Skeletal muscle tissue (tissue), 3 donors: ENCODE measurements at regions not wholly inside any gene's neighbourhood (a gene's known extent, or its start where the extent isn't known, plus 50 kb on each side); places are given as distances from the start of the nearest gene placed in this dataset.
"Not testable (repeated sequence)": the region's sequence is repeated elsewhere in the genome, so short reads cannot be mapped to it uniquely, and the experiment has no call there.

Source experiments
- H3K27ac ChIP-seq: one replicate; pipeline ENCODE4 v1.7.0; 2013; ENCODE audit warnings: mild to moderate bottlenecking, low read depth, low read length, inconsistent platforms
- H3K27me3 ChIP-seq, 3 donors: one replicate each; pipeline ENCODE4 v1.7.0; 2013; ENCODE audit warnings: low read length in 3 of 3; ENCODE audit not compliant: control insufficient read depth in 3 of 3, insufficient read depth in 3 of 3
- H3K36me3 ChIP-seq, 3 donors: one replicate each; pipeline ENCODE4 v1.7.0; 2013; ENCODE audit warnings: low read length in 3 of 3; ENCODE audit not compliant: control insufficient read depth in 3 of 3, insufficient read depth in 3 of 3
- H3K4me1 ChIP-seq, 3 donors: one replicate each; pipeline ENCODE4 v1.7.0; 2013; ENCODE audit warnings: low read length in 3 of 3, mild to moderate bottlenecking in 3 of 3; ENCODE audit not compliant: control insufficient read depth in 3 of 3, insufficient read depth in 3 of 3
- H3K4me3 ChIP-seq, 3 donors: one replicate each; pipeline ENCODE4 v1.7.0; 2013; ENCODE audit warnings: low read length in 3 of 3
- H3K9ac ChIP-seq, 3 donors: one replicate each; pipeline ENCODE4 v1.7.0; 2013; ENCODE audit warnings: low read length in 3 of 3, mild to moderate bottlenecking in 3 of 3, moderate library complexity in 2 of 3, low read depth in 1 of 3
- H3K9me3 ChIP-seq, 3 donors: one replicate each; pipeline ENCODE4 v1.7.0; 2013; ENCODE audit warnings: low read length in 3 of 3; ENCODE audit not compliant: control insufficient read depth in 3 of 3
- donor health status: Osteomylitis.

GRCh38 chr9:23046026-23046425 is 599.4 kb downstream of the DMRTA1 start:
- not testable (repeated sequence) for H3K4me3 ChIP-seq, H3K27ac ChIP-seq, H3K9ac ChIP-seq, H3K4me1 ChIP-seq, H3K27me3 ChIP-seq, H3K36me3 ChIP-seq, H3K9me3 ChIP-seq

DNA sequence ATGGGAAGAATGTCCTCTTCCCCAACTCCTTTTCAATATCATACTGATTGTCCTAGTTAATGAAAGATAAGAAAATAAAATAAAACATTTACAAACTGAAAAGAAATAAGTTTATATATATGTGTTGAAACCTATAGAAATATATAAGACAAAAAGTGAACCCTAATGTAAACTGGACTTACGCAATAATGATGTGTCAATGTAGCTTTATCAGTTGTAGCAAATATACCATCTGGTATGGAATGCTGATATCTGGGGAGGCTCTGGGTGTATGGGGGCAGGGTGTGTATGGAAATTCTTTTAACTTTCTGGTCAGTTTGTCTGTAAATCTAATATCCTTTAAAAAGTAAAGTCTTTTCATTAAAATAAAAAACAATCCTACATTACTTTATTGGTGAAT is 603.9 kb downstream of the DMRTA1 start:
- H3K9ac ChIP-seq, result no peak overlapping the region
- peaks cover 0 to 2% (median 0%) of the 10 kb centered on the region in 3 donors for H3K9me3 ChIP-seq
- no peak overlapping the region for H3K27ac ChIP-seq
- H3K36me3 ChIP-seq, result no peaks in the 10 kb centered on the region
- H3K4me3 ChIP-seq, result no peak overlapping the region
- no peaks in the 10 kb centered on the region for H3K4me1 ChIP-seq
- H3K27me3 ChIP-seq, result no peaks in the 10 kb centered on the region

- Histone ChIP-seq H3K4me3 (no peak overlapping the region), H3K27me3 (no peaks in the 10 kb centered on the region), H3K9me3 (no peaks in the 10 kb centered on the region), H3K4me1 (no peaks in the 10 kb centered on the region), H3K27ac (no peak overlapping the region), H3K36me3 (no peaks in the 10 kb centered on the region), H3K9ac (no peak overlapping the region)
Measured at GRCh38 chr9:23073136-23073535, 626.5 kb downstream of the DMRTA1 start.

DNA sequence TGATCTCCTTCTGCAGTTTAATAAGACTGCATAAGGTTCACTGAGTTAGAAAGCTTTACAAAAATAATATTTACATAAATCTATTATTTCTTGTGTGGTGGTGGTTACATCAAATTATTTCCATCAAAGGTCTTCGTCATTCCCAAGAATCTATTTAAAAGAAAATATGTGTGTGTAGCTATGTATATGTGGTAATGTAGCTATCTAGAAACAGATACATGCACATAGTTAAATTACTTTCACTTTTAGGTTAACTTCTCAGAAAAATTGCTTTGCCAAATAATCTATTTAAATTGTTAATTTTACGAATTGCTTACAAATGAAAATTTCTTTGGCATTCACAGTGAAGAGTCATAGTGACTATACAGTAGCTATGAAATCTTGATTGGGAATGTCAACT is 633.2 kb downstream of the DMRTA1 start:
- no peak overlapping the region for H3K27ac ChIP-seq
- H3K4me3 ChIP-seq, result no peak overlapping the region
- H3K27me3 ChIP-seq, result no peaks in the 10 kb centered on the region
- no peaks in the 10 kb centered on the region for H3K36me3 ChIP-seq
- H3K9ac ChIP-seq, result no peak overlapping the region
- H3K4me1 ChIP-seq, result no peaks in the 10 kb centered on the region
- no peaks in the 10 kb centered on the region for H3K9me3 ChIP-seq

DNA sequence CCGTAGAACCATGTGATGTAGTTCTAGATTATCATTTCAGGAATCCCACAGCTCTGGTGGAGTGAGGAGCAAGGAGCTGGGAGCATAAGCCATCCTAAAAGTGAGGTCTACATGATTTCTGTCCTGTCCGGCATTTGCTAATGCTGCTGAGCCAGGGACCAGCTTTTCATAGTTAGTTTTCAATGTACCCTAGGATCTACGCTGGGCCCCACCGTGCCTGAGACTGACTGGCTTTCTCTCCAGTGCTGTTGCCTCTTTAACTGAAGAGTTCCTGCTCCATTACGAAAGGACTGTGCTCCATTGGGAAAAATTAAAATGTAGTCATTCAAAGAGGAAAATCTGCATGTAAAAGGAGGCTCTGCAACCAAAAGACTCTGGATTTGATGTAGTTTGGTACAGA is 634.8 kb downstream of the DMRTA1 start:
- Histone ChIP-seq H3K27me3 (no peaks in the 10 kb centered on the region), H3K4me1 (no peaks in the 10 kb centered on the region), H3K4me3 (no peak overlapping the region), H3K9me3 (no peaks in the 10 kb centered on the region), H3K27ac (no peak overlapping the region), H3K36me3 (no peaks in the 10 kb centered on the region), H3K9ac (no peak overlapping the region)

DNA sequence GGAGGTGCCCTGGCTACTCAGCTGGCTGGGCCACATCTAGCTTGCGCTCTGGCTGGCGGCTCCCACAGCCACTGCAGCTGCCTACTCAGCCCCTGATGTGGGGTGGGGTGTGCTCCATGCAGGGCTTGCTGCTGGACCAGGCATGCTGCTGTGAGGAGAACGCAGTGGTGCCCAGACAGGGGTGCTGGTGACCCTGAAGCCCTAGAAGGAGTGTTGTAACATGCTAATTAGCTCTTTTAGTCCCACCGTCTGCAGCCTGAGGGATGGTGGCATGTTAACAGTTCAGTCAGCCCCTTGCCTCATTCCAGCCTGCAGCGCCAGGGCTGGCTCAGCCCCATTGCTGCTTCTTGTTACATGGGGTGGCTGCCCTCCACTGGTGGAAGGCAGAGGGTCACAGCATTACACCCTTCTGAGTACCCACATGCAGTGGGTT is 642.3 kb downstream of the DMRTA1 start:
- H3K27ac ChIP-seq, result no peak overlapping the region
- no peak overlapping the region for H3K4me3 ChIP-seq
- peaks cover 0 to 4% (median 0%) of the 10 kb centered on the region in 3 donors for H3K4me1 ChIP-seq
- H3K27me3 ChIP-seq, result no peaks in the 10 kb centered on the region
- H3K36me3 ChIP-seq, result no peaks in the 10 kb centered on the region
- no peak overlapping the region for H3K9ac ChIP-seq
- no peaks in the 10 kb centered on the region for H3K9me3 ChIP-seq

DNA sequence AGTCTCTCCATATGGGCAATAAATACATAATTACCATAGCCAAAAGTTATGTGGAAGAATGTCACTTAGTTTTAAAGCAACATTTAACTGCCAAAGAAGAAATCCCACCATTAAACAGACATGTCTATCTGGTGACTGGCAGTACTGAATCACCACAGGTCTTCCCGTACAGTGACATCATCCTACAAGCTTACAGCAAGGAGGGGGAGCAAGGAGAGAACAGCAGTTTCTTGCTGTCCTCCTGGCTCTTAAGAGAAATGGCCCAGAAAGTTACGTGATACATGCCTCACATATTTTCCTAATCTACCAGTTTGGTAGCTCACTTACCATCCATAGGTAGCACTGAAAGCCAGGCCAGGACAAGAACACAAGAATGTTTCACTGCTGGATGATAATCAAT is 671.0 kb downstream of the DMRTA1 start:
- Histone ChIP-seq H3K4me1 (no peaks in the 10 kb centered on the region), H3K9me3 (no peaks in the 10 kb centered on the region), H3K36me3 (no peaks in the 10 kb centered on the region), H3K27ac (no peak overlapping the region), H3K4me3 (no peak overlapping the region), H3K27me3 (no peaks in the 10 kb centered on the region), H3K9ac (no peak overlapping the region)

GRCh38 chr9:23120630-23121029 is 674.0 kb downstream of the DMRTA1 start:
- H3K4me1 ChIP-seq, result no peaks in the 10 kb centered on the region
- no peaks in the 10 kb centered on the region for H3K9me3 ChIP-seq
- H3K9ac ChIP-seq, result no peak overlapping the region
- H3K27me3 ChIP-seq, result no peaks in the 10 kb centered on the region
- no peaks in the 10 kb centered on the region for H3K36me3 ChIP-seq
- H3K27ac ChIP-seq, result no peak overlapping the region
- H3K4me3 ChIP-seq, result no peak overlapping the region

GRCh38 chr9:23123048-23123632 is 676.5 kb downstream of the DMRTA1 start:
- Histone ChIP-seq H3K9me3 (no peaks in the 10 kb centered on the region), H3K4me1 (no peaks in the 10 kb centered on the region), H3K9ac (no peak overlapping the region), H3K36me3 (no peaks in the 10 kb centered on the region), H3K27ac (no peak overlapping the region), H3K27me3 (no peaks in the 10 kb centered on the region), H3K4me3 (no peak overlapping the region)

- no peak overlapping the region for H3K27ac ChIP-seq
- H3K9me3 ChIP-seq, result no peaks in the 10 kb centered on the region
- H3K9ac ChIP-seq, result no peak overlapping the region
- H3K27me3 ChIP-seq, result no peaks in the 10 kb centered on the region
- H3K4me3 ChIP-seq, result no peak overlapping the region
- H3K4me1 ChIP-seq, result no peaks in the 10 kb centered on the region
- H3K36me3 ChIP-seq, result no peaks in the 10 kb centered on the region
Measured at GRCh38 chr9:23145467-23145866, 680.6 kb downstream of the ELAVL2 start.

DNA sequence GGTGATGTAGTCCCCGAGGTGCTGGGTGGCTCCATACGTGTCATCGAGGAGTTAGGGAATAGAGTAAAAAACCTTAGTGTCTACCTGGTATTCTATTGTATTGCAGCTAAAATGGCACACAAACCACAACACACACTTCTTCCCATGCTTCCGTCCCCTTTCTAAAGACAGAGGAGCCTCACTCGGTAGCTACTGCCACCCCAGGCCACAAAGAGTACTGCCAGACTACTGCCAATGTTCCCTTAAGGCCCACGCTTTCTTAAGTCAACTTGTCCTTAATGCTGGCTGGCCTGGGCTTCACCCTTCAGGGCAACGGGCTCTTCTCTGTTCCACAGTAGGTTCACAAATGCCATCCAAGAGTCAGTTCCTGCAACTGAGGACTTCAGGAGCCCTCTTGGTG is 673.0 kb downstream of the ELAVL2 start:
- H3K27ac ChIP-seq, result no peak overlapping the region
- no peaks in the 10 kb centered on the region for H3K9me3 ChIP-seq
- H3K36me3 ChIP-seq, result no peaks in the 10 kb centered on the region
- H3K4me1 ChIP-seq, result no peaks in the 10 kb centered on the region
- H3K27me3 ChIP-seq, result no peaks in the 10 kb centered on the region
- H3K4me3 ChIP-seq, result no peak overlapping the region
- no peak overlapping the region for H3K9ac ChIP-seq
